ENCODE measurements at regions not wholly inside any gene's neighbourhood (a gene's known extent, or its start where the extent isn't known, plus 50 kb on each side); places are given as distances from the start of the nearest gene placed in this dataset.

- DNase-seq (ENCODE audit: low read depth): peak; percentile 15
- no peak for TF ChIP-seq CTCF (conservative IDR thresholded peaks at IDR 0.05; ENCODE audit: low read depth, low read length)
- peak overlapping the region; percentile 68 for H3K4me3 ChIP-seq (ENCODE audit: low read depth, low read length)
These were observed 417.4 kb upstream of the NAALADL2 start for GRCh38 chr3:174441588-174442301.

- no peak for DNase-seq (ENCODE audit: low read depth)
- H3K4me3 ChIP-seq (ENCODE audit: low read depth, low read length): peak overlapping the region; percentile 68
- no peak for TF ChIP-seq CTCF (conservative IDR thresholded peaks at IDR 0.05; ENCODE audit: low read depth, low read length)
These were observed 416.8 kb upstream of the NAALADL2 start for GRCh38 chr3:174442302-174442682.

GRCh38 chr3:174444391-174444790 is 414.7 kb upstream of the NAALADL2 start:
- TF ChIP-seq CTCF (conservative IDR thresholded peaks at IDR 0.05; ENCODE audit: low read depth, low read length): no peak
- DNase-seq (ENCODE audit: low read depth): no peak
- H3K4me3 ChIP-seq (ENCODE audit: low read depth, low read length): no peak overlapping the region

DNA sequence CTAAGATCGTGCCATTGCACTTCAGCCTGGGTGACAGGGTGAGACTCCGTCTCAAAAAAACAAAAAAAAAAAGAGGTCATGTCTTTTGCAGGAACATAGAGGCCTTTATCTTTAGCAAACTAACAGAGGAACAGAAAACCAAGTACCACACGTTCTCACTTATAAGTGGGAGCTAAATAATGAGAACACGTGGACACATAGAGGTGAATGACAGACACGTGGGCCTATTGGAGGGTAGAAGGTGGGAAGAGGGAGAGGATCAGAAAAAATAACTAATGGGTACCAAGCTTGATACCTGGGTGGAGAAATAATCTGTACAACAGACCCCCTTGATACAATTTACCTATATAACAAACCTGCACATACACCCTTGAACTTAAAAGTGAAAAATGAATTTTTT is 401.4 kb upstream of the NAALADL2 start:
- no peak for DNase-seq (ENCODE audit: low read depth)
- no peak for TF ChIP-seq CTCF (conservative IDR thresholded peaks at IDR 0.05; ENCODE audit: low read depth, low read length)
- no peak overlapping the region for H3K4me3 ChIP-seq (ENCODE audit: low read depth, low read length)

- DNase-seq (ENCODE audit: low read depth): no peak
- no peak for TF ChIP-seq CTCF (conservative IDR thresholded peaks at IDR 0.05; ENCODE audit: low read depth, low read length)
- no peak overlapping the region for H3K4me3 ChIP-seq (ENCODE audit: low read depth, low read length)
These were observed 398.3 kb upstream of the NAALADL2 start for GRCh38 chr3:174460831-174461230.

GRCh38 chr3:174462916-174463315 is 396.2 kb upstream of the NAALADL2 start:
- DNase-seq (ENCODE audit: low read depth): no peak
- no peak overlapping the region for H3K4me3 ChIP-seq (ENCODE audit: low read depth, low read length)
- TF ChIP-seq CTCF (conservative IDR thresholded peaks at IDR 0.05; ENCODE audit: low read depth, low read length): no peak

DNA sequence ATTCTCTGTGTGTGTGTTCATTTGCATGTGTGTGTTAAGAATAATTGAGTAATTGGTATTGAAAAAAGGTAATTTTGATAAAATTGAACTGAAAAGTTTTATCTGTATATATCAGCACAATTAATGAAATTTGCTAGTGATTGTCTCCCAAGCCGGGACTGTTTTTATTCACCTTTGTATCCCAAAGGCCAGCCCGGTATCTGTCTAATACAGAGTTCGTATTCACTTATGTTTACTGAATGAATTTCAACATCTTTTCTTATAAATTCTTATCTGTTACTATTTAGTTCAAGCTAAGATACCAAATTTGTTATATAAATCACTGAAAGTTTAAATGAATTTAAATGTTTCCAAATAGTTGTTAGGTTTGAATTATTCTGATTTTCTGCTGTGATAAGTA is 394.0 kb upstream of the NAALADL2 start:
- H3K4me3 ChIP-seq (ENCODE audit: low read depth, low read length): no peak overlapping the region
- no peak for TF ChIP-seq CTCF (conservative IDR thresholded peaks at IDR 0.05; ENCODE audit: low read depth, low read length)
- DNase-seq (ENCODE audit: low read depth): no peak
